ENCODE measurements at regions not wholly inside any gene's neighbourhood (a gene's known extent, or its start where the extent isn't known, plus 50 kb on each side); places are given as distances from the start of the nearest gene placed in this dataset.

- no peak for TF ChIP-seq USF1 (CRISPR knock-in tag; IDR thresholded peaks at IDR 0.05)
- no peak for TF ChIP-seq ADNP (tag; IDR thresholded peaks at IDR 0.05)
- TF ChIP-seq GMEB1 (CRISPR knock-in tag; IDR thresholded peaks at IDR 0.05), result no peak
- no peak for TF ChIP-seq RBM22 (IDR thresholded peaks at IDR 0.05; ENCODE audit: low read depth, low read length, poor library complexity, severe bottlenecking)
- TF ChIP-seq, protein P1, sequence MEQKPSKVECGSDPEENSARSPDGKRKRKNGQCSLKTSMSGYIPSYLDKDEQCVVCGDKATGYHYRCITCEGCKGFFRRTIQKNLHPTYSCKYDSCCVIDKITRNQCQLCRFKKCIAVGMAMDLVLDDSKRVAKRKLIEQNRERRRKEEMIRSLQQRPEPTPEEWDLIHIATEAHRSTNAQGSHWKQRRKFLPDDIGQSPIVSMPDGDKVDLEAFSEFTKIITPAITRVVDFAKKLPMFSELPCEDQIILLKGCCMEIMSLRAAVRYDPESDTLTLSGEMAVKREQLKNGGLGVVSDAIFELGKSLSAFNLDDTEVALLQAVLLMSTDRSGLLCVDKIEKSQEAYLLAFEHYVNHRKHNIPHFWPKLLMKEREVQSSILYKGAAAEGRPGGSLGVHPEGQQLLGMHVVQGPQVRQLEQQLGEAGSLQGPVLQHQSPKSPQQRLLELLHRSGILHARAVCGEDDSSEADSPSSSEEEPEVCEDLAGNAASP (IDR thresholded peaks at IDR 0.05), result no peak
- no peak for TF ChIP-seq NCOA1 (IDR thresholded peaks at IDR 0.05; ENCODE audit: low read depth)
- TF ChIP-seq SIN3A (IDR thresholded peaks at IDR 0.05; ENCODE audit: borderline replicate concordance in 2 of 2, control insufficient read depth in 1 of 2, low read depth in 2 of 2, low read length in 2 of 2), result no peak
- TF ChIP-seq SMARCC2 (IDR thresholded peaks at IDR 0.05; ENCODE audit: low read depth), result no peak
- TF ChIP-seq ZNF280B (CRISPR knock-in tag; IDR thresholded peaks at IDR 0.05), result no peak
- no peak for TF ChIP-seq CBX5 (IDR thresholded peaks at IDR 0.05; ENCODE audit: borderline replicate concordance, low read depth)
- no peak for TF ChIP-seq HMG20A (CRISPR knock-in tag; conservative IDR thresholded peaks at IDR 0.05)
These were observed 213.5 kb upstream of the IRS2 start for GRCh38 chr13:109999659-110000533.
